ENCODE measurements at regions not wholly inside any gene's neighbourhood (a gene's known extent, or its start where the extent isn't known, plus 50 kb on each side); places are given as distances from the start of the nearest gene placed in this dataset.
A peak's percentile ranks its signal among the peaks of the same experiment; 100 is the strongest.
"Not testable (repeated sequence)": the region's sequence is repeated elsewhere in the genome, so short reads cannot be mapped to it uniquely, and the experiment has no call there.

DNA sequence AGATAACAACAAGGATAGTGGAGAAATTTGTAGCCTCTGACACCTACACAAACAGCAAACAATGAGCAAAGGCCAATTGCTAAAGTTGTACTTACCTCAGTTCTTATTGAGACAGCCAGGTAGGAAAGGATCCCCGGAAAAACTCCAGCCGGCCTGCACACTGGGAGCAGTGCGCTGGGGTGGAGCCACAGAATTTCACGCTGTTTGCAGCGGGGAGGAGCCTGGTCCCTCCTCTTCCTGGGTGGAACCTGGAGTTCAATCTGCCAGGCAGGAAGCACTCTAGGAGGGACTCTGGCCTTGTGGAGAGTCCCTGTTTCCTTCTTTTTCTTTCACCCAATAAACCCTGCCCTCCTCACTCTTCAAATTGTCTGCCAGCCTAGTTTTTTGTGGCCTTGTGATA is 382.6 kb upstream of the TGIF2LX start:
- DNase-seq = not testable (repeated sequence)

DNA sequence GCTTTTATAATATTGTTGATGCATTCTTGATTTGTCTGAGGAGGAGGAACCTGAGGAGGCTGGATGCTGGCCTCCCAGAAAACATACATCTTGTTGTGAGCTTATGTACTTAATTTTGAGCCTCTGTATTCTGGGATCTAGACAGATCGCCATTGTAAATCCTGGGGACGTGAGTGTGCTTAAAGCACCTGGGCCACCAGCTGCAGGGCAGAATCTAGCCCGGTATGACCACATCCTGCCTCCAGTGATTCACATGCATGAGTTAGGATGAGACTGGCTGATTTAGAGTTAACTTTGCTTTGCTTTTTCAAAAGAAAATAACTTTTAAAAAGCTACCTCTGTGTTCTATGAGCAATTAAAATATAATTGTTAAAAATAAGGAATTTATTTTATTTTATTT is 364.6 kb upstream of the TGIF2LX start:
- not testable (repeated sequence) for DNase-seq

DNA sequence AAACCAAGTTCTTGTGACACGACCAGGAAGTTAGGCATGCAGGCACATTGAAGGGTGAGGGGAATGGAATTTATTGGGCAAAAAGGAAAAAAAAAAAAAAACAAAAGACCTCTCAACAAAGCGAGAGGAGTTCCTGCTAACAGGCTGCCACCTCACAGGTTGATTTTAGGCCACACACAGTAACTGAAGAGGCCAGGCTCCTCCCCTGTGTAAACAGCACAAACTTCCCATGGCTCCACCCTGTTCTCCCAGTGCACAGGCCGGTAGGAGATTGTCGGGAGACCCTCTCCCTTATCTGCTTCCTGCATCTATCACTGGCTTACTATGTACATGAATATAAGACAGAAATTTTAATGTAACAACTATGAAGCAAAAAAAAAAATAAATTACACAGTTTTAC is 359.6 kb upstream of the TGIF2LX start:
- not testable (repeated sequence) for DNase-seq

DNA sequence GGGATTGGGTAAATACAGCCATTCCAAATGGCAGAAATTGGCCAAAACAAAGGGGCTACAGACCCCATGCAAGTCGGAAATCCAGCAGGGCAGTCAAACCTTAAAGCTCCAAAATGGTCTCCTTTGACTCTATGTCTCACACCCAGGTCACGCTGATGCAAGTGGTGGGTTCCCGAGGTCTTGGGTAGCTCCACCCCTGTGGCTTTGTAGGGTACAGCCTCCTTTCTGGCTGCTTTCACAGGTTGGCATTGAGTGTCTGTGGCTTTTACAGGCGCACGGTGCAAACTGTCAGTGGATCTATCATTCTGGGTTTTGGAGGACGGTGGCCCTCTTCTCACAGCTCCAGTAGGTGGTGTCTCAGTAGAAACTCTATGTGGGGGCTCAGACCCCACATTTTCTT is 358.6 kb upstream of the TGIF2LX start:
- DNase-seq = not testable (repeated sequence)

DNA sequence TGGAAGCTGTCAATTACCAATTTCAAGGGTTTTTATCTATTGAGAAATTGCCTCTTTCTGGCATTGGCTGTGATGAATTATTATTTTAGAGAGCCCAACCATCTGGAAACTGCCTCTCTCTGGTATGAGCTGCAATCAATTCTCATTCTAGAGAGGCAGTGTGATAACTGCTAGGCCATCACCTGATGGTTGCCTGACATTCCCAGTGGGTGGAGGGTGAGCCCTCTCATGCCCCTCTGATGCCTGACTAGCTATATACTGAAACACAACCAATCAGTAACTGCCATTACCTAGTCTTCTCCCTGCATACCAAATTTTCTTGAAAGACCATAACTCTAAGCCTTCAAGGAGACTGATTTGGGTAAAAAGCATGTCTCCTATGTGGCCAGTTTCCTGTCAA is 353.9 kb upstream of the TGIF2LX start:
- DNase-seq = not testable (repeated sequence)

DNA sequence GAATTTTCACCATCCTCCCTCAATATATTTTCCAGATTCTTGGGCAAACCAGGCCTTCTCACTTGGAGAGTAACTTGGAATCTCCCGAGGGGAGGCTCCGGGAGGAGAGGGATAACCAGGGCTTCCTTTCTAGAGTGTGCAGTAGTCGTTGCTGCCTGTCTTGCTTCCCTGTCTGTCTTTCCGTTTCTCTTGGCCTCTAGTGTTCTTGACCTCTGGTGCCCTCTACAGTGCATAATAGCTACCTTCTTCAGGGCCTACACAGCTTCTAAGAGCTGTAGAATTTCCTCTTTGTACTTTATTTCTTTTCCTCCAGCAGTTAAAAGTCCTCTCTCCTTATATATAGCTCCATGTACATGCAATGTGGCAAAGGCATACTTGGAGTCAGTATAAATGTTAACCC is 339.8 kb upstream of the TGIF2LX start:
- not testable (repeated sequence) for DNase-seq

DNA sequence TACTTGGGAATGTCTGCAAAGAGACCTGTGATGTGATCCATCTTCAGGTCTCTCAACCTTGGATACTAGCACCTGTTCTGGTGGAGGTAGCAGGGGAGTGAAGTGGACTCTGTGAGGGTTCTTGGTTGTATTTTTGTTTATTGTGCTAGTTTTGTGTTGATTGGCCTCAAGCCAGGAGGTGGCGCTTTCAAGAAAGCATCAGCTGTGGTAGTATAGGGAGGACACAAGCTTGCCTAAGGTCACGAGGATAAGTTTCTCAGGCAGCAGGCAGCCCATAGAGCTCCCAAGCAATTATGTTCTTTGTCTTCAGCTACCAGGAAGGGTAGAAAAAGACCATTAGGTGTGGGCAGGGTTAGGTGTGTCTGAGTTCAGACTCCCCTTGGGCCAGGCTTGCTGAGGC is 289.9 kb upstream of the TGIF2LX start:
- not testable (repeated sequence) for DNase-seq

- not testable (repeated sequence) for DNase-seq
Observed at GRCh38 chrX:89635887-89636286, 285.8 kb upstream of the TGIF2LX start.

DNA sequence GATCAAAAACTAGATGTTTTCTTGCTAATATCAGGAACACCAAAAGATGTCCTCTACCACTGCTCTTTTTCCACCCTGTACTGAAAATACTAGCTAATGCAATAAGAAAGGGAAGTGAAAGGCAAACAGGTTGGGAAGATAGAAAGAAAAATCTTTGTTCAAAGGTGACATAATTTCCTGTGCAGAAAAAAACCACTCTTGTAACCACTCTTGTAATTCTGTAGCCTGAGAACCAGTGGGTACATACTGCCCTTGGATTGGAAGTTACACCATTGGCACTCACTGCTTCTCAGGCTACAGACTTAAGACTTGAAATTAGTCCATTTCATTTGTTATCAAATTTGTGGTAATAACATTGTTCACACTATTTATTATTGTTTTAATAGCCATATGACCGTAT is 263.0 kb upstream of the TGIF2LX start:
- DNase-seq = not testable (repeated sequence)

GRCh38 chrX:89706481-89706880 is 215.2 kb upstream of the TGIF2LX start:
- DNase-seq = not testable (repeated sequence)

DNA sequence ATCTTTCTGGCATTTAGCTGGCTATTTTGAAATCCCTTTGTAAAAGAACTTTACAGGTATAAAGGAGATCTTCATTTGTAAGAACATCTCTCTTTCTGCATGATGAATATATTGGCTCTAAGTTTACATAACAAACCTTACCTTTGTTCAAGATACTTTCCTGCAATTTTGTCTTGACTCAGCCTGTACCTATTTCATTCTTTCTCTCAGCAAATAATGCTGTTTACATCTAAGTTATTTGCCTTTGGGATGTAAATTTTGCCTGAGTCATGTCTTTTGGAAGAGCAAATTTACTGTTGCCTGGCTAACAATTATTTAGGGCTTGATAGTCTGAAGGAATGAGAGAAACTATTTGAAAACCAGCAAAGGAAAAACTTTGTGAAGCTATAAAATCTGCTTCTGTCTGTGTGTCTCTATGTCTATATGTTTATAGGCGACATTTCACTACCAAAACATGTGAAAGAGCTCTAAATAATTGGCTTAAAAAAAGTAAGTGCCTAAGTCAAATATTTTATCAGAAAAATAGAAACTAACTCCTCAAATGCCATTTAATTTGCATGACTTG is 214.3 kb upstream of the TGIF2LX start:
- DNase-seq = not testable (repeated sequence)

- DNase-seq = not testable (repeated sequence)
Observed at GRCh38 chrX:89734367-89734766, 187.3 kb upstream of the TGIF2LX start.

DNA sequence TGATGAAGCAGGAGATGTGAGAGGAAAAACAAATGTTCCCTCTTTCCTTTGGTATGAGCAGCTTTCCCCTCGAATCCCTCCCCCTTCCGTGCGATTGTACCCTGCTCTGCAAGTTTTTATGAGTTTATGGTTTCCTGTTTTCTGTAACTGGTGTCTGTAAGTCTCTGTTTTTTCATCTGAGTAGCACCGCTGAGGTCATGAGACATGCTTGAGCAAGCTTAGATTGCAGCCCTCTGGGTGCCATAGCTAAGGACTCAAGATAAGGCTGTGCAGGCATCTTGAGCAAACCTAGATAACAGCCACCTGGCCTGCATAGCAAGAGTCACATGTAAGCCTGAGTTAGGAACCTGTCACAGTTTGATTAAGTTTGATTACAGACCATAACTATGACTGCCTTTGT is 165.2 kb upstream of the TGIF2LX start:
- DNase-seq = not testable (repeated sequence)

DNA sequence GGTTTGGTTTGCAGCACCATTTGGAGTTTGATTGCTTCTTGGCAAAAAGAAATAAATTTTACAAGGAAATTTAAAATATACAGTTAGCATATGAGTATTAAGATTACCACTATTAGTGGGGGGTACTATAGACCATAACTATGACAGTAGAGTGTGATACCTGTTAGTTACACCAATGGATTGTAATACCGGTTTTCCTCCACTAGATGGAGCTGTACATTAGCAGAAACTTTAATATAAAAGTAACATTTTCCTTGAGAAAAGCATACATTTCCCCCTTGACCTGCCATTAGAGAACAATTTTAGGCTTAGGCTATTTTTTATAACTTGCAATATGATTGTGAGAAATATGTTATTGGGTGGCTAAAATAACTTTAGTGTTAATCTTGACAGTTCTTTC is 163.9 kb upstream of the TGIF2LX start:
- not testable (repeated sequence) for DNase-seq

- DNase-seq = not testable (repeated sequence)
Observed at GRCh38 chrX:89759076-89759685, 162.5 kb upstream of the TGIF2LX start.

GRCh38 chrX:89771639-89772038 is 150.1 kb upstream of the TGIF2LX start:
- not testable (repeated sequence) for DNase-seq

GRCh38 chrX:89811440-89811839 is 110.3 kb upstream of the TGIF2LX start:
- not testable (repeated sequence) for DNase-seq

DNA sequence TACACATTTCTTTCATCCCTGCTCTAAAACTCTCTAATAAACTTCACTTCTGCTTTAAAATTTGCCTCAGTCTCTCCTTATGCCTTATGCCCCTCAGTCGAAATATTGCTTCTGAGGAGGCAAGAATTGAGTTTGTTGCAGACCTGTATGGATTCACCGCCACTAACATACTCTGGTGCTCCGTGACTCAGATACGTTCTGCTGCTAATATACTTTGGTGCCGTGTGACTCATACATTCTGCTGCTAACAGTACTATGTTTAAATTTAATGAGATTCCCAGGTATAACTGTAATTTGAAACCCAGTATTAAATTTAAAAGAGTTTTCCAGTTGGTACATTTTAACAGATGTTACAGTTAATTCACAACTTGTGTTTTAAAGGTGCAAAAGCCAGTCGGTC is 82.0 kb upstream of the TGIF2LX start:
- DNase-seq = not testable (repeated sequence)

DNA sequence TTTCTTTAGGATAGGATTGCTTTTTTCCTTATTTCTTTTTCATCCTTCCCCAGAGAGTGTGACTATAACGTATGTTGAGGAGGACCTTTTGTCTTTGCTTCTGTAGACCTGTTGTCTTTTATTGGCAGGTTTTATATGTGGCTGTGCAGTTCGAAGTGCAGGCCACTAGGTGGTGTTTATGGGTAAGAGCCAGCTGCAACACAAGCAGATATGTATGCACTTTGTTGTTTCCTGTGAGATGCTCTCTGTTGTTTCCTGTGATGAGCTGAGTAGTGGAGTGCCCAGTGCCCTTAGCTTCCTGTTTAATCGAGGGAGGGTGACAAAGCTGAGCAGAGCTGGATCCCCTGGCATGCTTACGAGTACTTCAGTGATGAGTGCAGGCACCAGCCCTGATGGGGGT is 50.0 kb upstream of the TGIF2LX start:
- peak in 1 of 2 donors; percentile 1 for DNase-seq
